OCI-LY3 (cell line): ENCODE measurements at regions not wholly inside any gene's neighbourhood (a gene's known extent, or its start where the extent isn't known, plus 50 kb on each side); places are given as distances from the start of the nearest gene placed in this dataset.

Experiments used
- EZH2phosphoT487 ChIP-seq: fragments of 200-600 bp; shearing (Covaris generic); IDR thresholded peaks from 2 replicates; pipeline ENCODE4 v1.6.1; 2018; ENCODE audit warnings: antibody characterized with exemption, mixed run types, low read depth
- TF ChIP-seq, protein P1 (sequence below): fragments of 200-600, 300-600 bp; sonication (generic); IDR thresholded peaks from 2 replicates; pipeline ENCODE4 v1.5.1; 2014; ENCODE audit warnings: antibody characterized with exemption, low read length, low read depth

DNA sequence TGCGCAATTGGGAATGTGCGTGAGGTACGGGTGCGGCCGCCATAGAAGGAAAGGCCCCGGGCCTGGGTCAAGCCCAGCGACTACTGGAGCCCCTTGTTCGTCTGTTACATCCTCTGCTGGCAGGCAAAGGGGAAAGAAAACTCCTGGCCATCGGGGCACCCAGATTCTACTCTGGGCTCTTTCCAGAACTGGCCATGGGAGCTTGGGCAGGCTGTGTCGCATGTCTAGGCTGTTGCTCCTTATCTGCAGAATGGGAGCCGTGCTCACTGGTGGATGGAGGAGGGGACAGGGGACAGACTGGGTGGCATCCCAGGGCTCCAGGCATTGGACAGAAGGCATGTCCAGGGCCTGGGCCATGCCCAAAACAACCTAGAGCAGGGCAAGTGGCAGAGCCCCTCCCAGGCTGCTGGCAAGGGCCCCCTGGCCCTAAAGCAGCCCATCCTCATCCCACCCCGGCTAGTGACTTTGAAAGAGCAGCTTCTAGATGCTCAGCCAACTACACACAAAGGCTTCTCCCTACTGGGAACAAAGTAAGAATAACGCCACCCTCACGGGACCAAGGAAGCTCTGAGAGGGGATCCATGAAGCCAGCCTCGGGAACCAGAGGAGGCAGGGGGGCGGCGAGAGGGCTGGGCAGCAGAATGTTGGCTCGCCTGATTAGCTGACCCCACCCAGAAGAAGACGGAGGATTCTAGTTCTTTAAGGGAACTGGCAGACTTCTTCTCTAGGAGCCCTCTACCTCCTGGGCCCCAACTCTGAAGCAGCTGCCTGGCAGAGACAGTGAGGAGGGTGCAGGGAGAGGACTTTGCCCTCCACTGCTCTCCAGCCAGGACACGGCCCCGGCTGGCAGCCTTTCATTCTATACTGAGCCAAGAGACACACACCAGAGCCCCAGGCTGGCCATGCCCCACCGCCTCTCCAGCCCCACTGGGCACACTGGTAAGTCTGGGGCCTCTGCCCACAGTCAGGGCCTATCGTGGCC is 96.8 kb downstream of the SINHCAF start:
- TF ChIP-seq, protein P1, sequence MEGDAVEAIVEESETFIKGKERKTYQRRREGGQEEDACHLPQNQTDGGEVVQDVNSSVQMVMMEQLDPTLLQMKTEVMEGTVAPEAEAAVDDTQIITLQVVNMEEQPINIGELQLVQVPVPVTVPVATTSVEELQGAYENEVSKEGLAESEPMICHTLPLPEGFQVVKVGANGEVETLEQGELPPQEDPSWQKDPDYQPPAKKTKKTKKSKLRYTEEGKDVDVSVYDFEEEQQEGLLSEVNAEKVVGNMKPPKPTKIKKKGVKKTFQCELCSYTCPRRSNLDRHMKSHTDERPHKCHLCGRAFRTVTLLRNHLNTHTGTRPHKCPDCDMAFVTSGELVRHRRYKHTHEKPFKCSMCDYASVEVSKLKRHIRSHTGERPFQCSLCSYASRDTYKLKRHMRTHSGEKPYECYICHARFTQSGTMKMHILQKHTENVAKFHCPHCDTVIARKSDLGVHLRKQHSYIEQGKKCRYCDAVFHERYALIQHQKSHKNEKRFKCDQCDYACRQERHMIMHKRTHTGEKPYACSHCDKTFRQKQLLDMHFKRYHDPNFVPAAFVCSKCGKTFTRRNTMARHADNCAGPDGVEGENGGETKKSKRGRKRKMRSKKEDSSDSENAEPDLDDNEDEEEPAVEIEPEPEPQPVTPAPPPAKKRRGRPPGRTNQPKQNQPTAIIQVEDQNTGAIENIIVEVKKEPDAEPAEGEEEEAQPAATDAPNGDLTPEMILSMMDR = no peak
- TF ChIP-seq EZH2phosphoT487 = no peak
